MM.1S (cell line): ENCODE measurements at regions not wholly inside any gene's neighbourhood (a gene's known extent, or its start where the extent isn't known, plus 50 kb on each side); places are given as distances from the start of the nearest gene placed in this dataset.

Experiments used
- CTCF ChIP-seq: fragments of 300-600 bp; sonication (generic); IDR thresholded peaks from 2 replicates; pipeline ENCODE4 v1.5.1; 2016; ENCODE audit warnings: antibody characterized with exemption, low read length, mixed read lengths
- EZH2 ChIP-seq: fragments of 300-600 bp; sonication (generic); optimal IDR thresholded peaks from 2 replicates; pipeline ENCODE3; 2017; ENCODE audit warnings: low read depth, mild to moderate bottlenecking, antibody characterized with exemption, low read length, mixed read lengths
- EZH2phosphoT487 ChIP-seq: fragments of 300-600 bp; sonication (generic); IDR thresholded peaks from 2 replicates; pipeline ENCODE4 v1.6.1; 2018; ENCODE audit warnings: antibody characterized with exemption, low read length

DNA sequence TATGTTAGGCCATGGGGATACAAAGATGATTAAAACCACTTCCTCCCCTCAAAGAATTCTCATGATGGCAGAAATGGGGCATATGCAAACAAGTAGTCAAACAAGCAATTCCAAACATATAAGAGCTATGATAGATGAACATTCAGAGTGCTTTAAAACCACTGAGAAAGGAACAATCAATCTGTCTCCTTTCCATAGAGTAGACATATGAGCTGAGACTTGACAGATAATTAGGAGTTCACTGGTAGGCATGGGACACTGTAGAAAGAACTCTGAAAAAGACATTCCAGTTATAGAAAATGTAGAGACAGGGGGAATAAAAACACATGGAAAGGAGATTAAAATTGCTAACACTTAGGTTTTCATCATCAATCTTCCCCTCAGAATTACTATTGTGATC is 372.8 kb downstream of the KLHL4 start:
- TF ChIP-seq CTCF (no peak), EZH2phosphoT487 (no peak), EZH2 (no peak)
